Suppressor macrophage treated with lipopolysaccharide for 4 hours (primary cell): ENCODE measurements at regions not wholly inside any gene's neighbourhood (a gene's known extent, or its start where the extent isn't known, plus 50 kb on each side); places are given as distances from the start of the nearest gene placed in this dataset.

Experiments used
- DNase-seq: peaks from one replicate; pipeline ENCODE4 v3.0.0-alpha.2; 2020

GRCh38 chr3:30503446-30503845 lies 103.0 kb upstream of the TGFBR2 start:
- DNase-seq, result peak; percentile 56

DNA sequence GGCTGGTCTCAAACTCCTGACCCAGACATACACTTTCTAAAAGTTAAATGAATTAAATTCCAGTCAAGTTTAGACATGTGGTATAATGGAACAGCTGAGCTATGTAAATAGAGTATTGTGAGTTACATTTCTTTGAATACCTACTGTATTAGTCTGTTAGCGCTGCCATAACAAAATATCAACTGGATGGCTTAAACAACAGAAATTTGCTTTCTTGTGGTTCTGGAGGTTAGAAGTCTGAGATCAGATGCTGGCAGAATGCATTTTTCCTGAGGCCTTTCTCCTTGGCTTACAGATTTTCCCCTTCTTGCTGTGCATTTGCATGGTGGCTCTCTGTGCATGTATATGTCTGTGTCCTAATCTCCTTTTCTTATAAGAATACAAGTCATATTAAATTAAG lies 101.5 kb upstream of the TGFBR2 start:
- DNase-seq, result no peak

DNA sequence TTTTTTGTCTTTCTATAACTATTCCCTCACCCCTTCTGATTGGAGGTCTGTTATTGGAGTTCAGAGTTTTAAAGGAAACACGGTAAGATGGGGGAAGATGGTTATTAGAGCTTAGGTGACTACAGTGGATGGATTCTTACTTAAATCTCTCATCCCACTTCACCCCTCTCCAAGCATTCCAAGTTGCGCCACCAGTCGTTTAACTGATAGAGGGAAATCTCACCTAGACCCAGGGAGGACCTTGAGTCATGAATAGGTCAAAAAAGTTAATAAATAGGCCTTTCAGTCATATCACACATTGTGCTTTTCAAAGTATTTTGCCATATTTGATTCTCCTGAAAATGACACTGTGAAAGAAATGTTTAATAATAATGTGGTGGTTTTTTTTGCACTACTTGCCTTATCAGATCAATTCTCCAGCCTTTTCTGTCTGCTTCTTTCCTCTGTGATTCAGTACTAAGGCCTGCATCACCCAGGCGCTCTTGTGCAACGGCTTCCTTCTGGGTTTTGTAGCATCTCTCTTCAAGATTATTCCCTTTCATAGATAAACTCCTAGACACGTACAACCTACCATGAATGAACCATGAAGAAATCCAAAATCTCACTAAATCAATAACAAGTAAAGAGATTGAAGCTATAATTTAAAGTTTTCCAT lies 100.4 kb upstream of the TGFBR2 start:
- no peak for DNase-seq

DNA sequence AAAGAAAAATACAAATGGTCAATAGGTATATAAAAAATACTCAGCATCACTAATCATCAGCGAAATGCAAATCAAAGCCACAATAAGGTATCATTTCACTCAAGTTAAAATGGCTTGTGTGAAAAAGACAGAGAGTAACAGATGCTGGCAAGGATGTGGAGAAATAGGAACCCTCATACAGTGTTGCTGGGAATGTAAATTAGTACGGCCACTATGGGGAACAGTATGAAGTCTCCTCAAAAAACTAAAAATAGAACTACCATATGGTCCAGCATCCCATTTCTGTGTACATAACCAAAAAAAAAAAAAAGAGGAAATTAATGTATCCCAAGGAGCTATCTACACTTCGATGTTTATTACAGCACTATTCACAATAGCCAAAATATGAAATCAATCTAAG lies 98.1 kb upstream of the TGFBR2 start:
- no peak for DNase-seq

GRCh38 chr3:30510596-30510995 lies 95.8 kb upstream of the TGFBR2 start:
- DNase-seq, result no peak

DNA sequence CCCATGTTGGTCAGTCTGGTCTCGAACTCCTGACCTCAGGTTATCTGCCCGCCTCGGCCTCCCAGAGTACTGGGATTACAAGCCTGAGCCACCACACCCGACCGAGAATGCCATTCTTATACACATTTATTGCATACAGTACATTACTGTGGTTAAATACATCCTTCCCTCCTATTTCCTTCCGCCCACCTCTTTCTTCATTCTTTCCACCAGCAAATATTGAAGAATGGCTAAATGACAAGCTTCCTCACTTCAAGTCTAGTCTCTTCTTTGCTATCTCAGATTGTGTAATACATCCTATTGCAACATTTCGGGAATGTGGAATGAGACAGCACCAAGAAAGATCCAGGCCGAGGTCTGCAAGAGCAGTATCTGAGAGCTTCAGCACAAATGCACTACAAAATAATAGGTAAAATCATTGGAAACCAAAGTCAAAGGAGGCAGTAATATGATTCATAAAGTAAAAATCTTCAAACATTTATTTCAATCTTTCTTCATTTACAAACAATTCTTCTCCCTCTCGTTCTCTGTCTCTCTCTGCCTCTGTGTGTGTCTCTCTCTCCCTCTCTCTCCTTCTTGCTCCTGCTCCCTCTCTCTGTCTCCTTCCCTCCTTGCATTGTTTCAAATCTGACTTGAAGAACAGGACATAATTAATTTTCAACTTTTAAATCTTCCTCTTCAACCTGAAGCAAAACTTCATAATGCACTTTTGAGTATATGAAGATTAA lies 94.7 kb upstream of the TGFBR2 start:
- DNase-seq, result peak; percentile 72

GRCh38 chr3:30512576-30512975 lies 93.8 kb upstream of the TGFBR2 start:
- DNase-seq, result no peak

GRCh38 chr3:30513374-30514152 lies 92.8 kb upstream of the TGFBR2 start:
- no peak for DNase-seq

GRCh38 chr3:30516238-30516637 lies 90.2 kb upstream of the TGFBR2 start:
- no peak for DNase-seq

GRCh38 chr3:30518181-30518864 lies 88.1 kb upstream of the TGFBR2 start:
- DNase-seq, result no peak

DNA sequence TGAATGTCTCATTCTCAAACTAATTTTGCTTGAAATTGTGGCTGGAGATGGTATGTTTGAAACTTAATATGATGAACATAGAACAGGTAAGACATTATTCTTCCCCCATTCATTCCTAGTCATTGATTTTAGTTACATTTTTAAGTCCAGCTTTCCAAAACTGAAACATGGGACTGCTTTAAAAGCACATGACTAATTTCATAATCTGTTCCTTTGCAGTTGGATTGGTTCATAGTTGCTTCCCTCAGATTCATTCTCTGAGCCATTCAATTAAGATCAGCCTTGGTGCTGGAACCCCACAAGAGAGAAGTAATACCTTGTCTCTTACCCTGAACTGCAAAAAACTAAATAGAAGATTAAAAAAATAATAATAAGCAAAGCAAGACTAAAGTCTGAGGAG lies 87.5 kb upstream of the TGFBR2 start:
- peak; percentile 24 for DNase-seq

DNA sequence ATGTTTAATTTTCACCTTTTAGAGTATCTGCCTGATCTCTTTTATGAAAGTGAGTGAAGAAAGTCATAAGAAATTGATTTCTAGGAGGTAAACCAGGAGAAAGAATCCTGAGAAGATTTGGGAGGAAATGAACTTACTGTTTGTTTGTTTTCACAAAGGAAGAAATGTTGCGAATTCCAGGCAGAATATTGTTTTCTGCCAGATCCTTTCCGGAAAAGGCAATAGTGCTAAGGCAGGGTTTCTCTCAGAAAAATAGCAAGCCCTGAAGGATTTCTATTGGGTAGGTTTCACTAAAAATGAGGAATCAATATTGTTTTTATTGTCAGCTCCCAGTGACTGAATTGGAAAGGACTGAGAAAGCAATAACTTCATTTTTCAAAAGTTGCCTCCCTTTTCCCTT lies 85.7 kb upstream of the TGFBR2 start:
- DNase-seq, result no peak

GRCh38 chr3:30521156-30521715 lies 85.2 kb upstream of the TGFBR2 start:
- no peak for DNase-seq

GRCh38 chr3:30522476-30522875 lies 83.9 kb upstream of the TGFBR2 start:
- no peak for DNase-seq

DNA sequence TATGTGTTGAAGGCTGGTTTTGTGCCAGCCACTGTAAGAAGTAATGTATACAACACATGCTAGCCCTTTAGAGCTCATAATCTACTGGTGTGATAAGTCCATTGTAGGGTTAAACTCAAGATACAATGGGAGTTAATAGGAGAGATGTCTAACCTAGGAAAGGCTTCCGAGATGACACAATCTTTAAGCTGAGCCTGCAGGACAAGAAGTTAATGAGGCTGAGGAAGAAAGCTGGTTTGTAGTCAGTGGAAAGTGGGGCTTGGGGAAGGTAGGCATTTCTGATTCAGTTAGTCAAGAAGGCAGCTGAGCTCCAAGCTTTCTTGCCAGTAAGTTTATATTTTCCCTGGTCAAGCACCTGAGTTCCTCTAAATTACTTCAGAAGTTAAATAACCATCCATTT lies 83.0 kb upstream of the TGFBR2 start:
- DNase-seq, result no peak

- no peak for DNase-seq
Observed at GRCh38 chr3:30524357-30525040, 81.9 kb upstream of the TGFBR2 start.

DNA sequence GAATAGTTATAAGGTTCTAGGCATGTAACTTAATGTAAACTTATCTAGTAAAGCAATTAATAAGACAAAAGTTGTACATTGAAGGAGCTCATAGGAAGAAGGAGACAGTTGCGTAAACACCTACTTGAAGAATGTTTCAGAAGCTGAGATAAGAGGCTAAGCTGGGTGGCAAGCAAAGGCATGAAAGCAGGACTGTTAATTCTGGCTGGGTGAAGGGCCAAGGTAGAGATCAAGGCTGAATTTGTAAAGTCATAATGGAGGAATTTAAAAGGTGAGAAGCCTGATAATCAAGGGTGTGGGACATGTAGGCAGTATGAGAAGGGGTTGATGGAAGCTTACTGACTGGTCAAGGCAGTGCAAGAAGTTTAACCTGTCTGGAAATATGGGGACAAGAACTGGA lies 80.4 kb upstream of the TGFBR2 start:
- DNase-seq, result no peak

GRCh38 chr3:30527186-30527585 lies 79.2 kb upstream of the TGFBR2 start:
- no peak for DNase-seq

DNA sequence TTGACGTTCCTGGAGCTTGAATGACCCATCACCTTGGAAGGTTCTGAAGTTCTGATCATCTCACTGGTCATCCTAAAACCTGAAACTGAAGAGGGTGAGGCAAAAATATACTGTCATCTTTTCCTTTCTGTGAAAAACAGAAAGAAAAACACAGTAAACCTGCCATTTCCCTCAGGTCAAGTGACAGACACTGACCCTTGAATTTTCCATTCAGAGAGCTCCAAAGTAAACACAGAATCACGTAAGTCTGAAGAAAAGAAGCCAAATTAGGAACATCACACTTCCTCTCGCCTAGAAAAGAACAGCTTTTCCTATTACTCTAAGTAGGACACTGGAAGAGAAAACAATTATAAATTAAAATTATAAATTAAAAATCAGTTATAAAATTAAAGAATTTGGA lies 78.7 kb upstream of the TGFBR2 start:
- DNase-seq, result no peak

GRCh38 chr3:30530084-30530483 lies 76.3 kb upstream of the TGFBR2 start:
- no peak for DNase-seq

DNA sequence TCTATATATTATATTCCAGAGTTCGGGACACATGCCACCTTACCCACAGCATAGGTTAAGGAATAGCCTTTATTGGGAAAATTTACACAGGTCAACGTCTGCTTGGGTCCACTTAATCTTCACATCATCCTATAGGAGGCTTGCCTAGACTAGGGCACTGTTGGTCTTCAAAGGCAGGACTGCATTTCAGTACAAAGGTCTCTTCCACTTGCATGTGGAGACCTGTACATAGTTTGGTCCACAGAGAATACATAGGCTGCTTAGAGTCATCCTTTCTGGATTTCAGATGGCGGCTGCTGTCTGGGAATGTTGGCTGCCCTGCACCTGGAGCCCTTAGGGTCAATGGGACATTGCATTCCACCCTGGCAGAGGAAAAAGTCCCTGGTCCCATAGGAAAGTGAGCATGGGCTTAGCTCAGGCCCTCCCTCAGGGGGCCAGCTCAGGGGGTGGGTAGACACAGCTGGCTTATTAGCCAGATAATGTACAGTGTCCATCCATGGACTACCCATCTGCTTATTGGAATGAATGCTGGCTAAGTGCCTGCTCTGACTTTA lies 75.3 kb upstream of the TGFBR2 start:
- no peak for DNase-seq

DNA sequence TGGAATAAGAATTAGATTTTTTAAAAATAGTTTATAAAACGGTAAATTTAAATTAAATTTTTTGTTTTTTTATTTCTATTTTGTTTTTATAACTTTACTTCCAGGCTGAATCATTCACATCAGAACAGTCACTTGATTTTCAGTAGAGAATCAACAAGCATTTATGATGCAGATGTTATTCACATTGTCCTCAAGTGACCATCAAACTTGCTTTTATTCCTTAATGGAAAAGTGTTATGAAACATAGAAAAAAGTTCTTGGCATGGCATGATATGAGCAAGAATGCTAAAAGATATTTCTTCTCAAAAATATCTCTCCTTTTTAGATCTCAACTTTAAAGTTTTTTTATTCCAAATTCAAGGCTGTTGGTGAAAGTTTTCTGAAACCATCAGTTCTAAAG lies 70.9 kb upstream of the TGFBR2 start:
- no peak for DNase-seq
